ENCODE measurements at regions not wholly inside any gene's neighbourhood (a gene's known extent, or its start where the extent isn't known, plus 50 kb on each side); places are given as distances from the start of the nearest gene placed in this dataset.
"Not testable (repeated sequence)": the region's sequence is repeated elsewhere in the genome, so short reads cannot be mapped to it uniquely, and the experiment has no call there.

- no peak for DNase-seq
These were observed 51.8 kb upstream of the ENPEP start for GRCh38 chr4:110424144-110424543.

GRCh38 chr4:110418641-110419040 lies 57.3 kb upstream of the ENPEP start:
- DNase-seq: no peak

- no peak for DNase-seq
These were observed 58.8 kb upstream of the ENPEP start for GRCh38 chr4:110417136-110417535.

GRCh38 chr4:110415478-110415877 lies 60.5 kb upstream of the ENPEP start:
- no peak for DNase-seq

- DNase-seq: no peak
These were observed 60.9 kb upstream of the ENPEP start for GRCh38 chr4:110415041-110415440.

GRCh38 chr4:110414561-110414920 lies 61.4 kb upstream of the ENPEP start:
- DNase-seq: no peak

- peak; percentile 9 for DNase-seq
These were observed 62.0 kb upstream of the ENPEP start for GRCh38 chr4:110413807-110414560.

GRCh38 chr4:110412354-110413065 lies 63.4 kb upstream of the ENPEP start:
- peak; percentile 3 for DNase-seq

GRCh38 chr4:110411574-110412011 lies 64.4 kb upstream of the ENPEP start:
- DNase-seq: peak; percentile 62

- DNase-seq: not testable (repeated sequence)
These were observed 64.9 kb upstream of the ENPEP start for GRCh38 chr4:110410853-110411573.

GRCh38 chr4:110400086-110400485 lies 75.9 kb upstream of the ENPEP start:
- no peak for DNase-seq

GRCh38 chr4:110399046-110399445 lies 76.9 kb upstream of the ENPEP start:
- not testable (repeated sequence) for DNase-seq

GRCh38 chr4:110396963-110397362 lies 79.0 kb upstream of the ENPEP start:
- no peak for DNase-seq

GRCh38 chr4:110395421-110395820 lies 80.5 kb upstream of the ENPEP start:
- DNase-seq: no peak

- no peak for DNase-seq
These were observed 81.1 kb upstream of the ENPEP start for GRCh38 chr4:110394871-110395270.

- no peak for DNase-seq
These were observed 94.2 kb upstream of the ENPEP start for GRCh38 chr4:110381784-110382183.

- DNase-seq: no peak
These were observed 103.5 kb upstream of the ENPEP start for GRCh38 chr4:110372485-110372884.

- DNase-seq: no peak
These were observed 104.8 kb upstream of the ENPEP start for GRCh38 chr4:110371016-110371770.

GRCh38 chr4:110368409-110368808 lies 107.5 kb upstream of the ENPEP start:
- DNase-seq: no peak

- no peak for DNase-seq
These were observed 108.8 kb upstream of the ENPEP start for GRCh38 chr4:110367156-110367555.

- no peak for DNase-seq
These were observed 110.2 kb upstream of the ENPEP start for GRCh38 chr4:110365761-110366160.

- no peak for DNase-seq
These were observed 110.9 kb upstream of the ENPEP start for GRCh38 chr4:110364911-110365520.

- DNase-seq: no peak
These were observed 114.0 kb upstream of the ENPEP start for GRCh38 chr4:110361921-110362320.

Data from NCI-H187 treated with DMSO at 0.1 percent for 48 hours (cell line).